A673 (cell line): ENCODE measurements at regions not wholly inside any gene's neighbourhood (a gene's known extent, or its start where the extent isn't known, plus 50 kb on each side); places are given as distances from the start of the nearest gene placed in this dataset.

ENCODE experiments used
- EZH2 ChIP-seq: fragments of 200-600 bp; sonication (generic); IDR thresholded peaks from 2 replicates; pipeline ENCODE4 v1.6.1; 2017; ENCODE audit warnings: borderline replicate concordance, low read depth, mild to moderate bottlenecking, mixed read lengths, antibody characterized with exemption, low read length; ENCODE audit not compliant: poor library complexity, severe bottlenecking
- TF ChIP-seq, protein P1 (sequence below): fragments of 300-800, 200-600 bp; sonication (generic); conservative IDR thresholded peaks from 2 replicates; pipeline ENCODE4 v1.5.1; 2017; ENCODE audit warnings: low read depth, mild to moderate bottlenecking, antibody characterized with exemption, low read length, moderate library complexity, mixed read lengths

GRCh38 chr3:76920511-76920910 lies 119.4 kb upstream of the ROBO2 start:
- TF ChIP-seq, protein P1, sequence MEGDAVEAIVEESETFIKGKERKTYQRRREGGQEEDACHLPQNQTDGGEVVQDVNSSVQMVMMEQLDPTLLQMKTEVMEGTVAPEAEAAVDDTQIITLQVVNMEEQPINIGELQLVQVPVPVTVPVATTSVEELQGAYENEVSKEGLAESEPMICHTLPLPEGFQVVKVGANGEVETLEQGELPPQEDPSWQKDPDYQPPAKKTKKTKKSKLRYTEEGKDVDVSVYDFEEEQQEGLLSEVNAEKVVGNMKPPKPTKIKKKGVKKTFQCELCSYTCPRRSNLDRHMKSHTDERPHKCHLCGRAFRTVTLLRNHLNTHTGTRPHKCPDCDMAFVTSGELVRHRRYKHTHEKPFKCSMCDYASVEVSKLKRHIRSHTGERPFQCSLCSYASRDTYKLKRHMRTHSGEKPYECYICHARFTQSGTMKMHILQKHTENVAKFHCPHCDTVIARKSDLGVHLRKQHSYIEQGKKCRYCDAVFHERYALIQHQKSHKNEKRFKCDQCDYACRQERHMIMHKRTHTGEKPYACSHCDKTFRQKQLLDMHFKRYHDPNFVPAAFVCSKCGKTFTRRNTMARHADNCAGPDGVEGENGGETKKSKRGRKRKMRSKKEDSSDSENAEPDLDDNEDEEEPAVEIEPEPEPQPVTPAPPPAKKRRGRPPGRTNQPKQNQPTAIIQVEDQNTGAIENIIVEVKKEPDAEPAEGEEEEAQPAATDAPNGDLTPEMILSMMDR = no peak
- TF ChIP-seq EZH2 = no peak
